ENCODE measurements at regions not wholly inside any gene's neighbourhood (a gene's known extent, or its start where the extent isn't known, plus 50 kb on each side); places are given as distances from the start of the nearest gene placed in this dataset.

GRCh38 chr13:99657848-99658260 lies 156.6 kb downstream of the TM9SF2 start:
- Histone ChIP-seq H3K27me3 (ENCODE audit: insufficient read depth, low read length) (no peaks in the 10 kb centered on the region), H3K14ac (ENCODE audit: insufficient read depth, low read length) (peak overlapping the region; percentile 79), H2BK5ac (ENCODE audit: insufficient read length, low read length) (no peak overlapping the region), H2AK5ac (ENCODE audit: insufficient read length, low read length) (no peak overlapping the region), H2AFZ (ENCODE audit: low read length) (no peak overlapping the region), H3K4me2 (ENCODE audit: insufficient read depth, insufficient read length, low read length) (peak overlapping the region; percentile 1), H3K27ac (ENCODE audit: insufficient read length, low read depth, low read length) (peak overlapping the region; percentile 2), H3K79me1 (ENCODE audit: insufficient read depth, low read depth, low read length, poor library complexity, severe bottlenecking) (no peaks in the 10 kb centered on the region), H3K23ac (ENCODE audit: insufficient read length, low read depth, low read length) (no peak overlapping the region), H4K91ac (ENCODE audit: insufficient read length, low read depth, low read length) (no peak overlapping the region), H3K9ac (ENCODE audit: extremely low read depth, insufficient read length, low read length) (peak overlapping the region; percentile 24), H3T11ph (ENCODE audit: low read length) (no peak overlapping the region), H3K23me2 (ENCODE audit: insufficient read length, low read depth, low read length, poor library complexity, severe bottlenecking) (no peaks in the 10 kb centered on the region), H3K56ac (ENCODE audit: insufficient read length, low read depth, low read length) (no peak overlapping the region), H2BK120ac (ENCODE audit: low read depth, low read length, poor library complexity, severe bottlenecking) (no peak overlapping the region), H3K4ac (ENCODE audit: low read depth, low read length) (no peak overlapping the region), H4K20me1 (ENCODE audit: control insufficient read depth, insufficient read depth, insufficient read length) (no peaks in the 10 kb centered on the region), H4K5ac (ENCODE audit: insufficient read length, low read depth, low read length) (peak overlapping the region; percentile 15), H2BK12ac (ENCODE audit: insufficient read length, low read depth, low read length) (peak overlapping the region; percentile 41), H2BK20ac (ENCODE audit: low read depth, low read length, poor library complexity, severe bottlenecking) (no peak overlapping the region), H3K18ac (ENCODE audit: insufficient read length, low read depth, low read length) (peak overlapping the region; percentile 36), H3K4me1 (ENCODE audit: insufficient read depth, low read length) (peaks cover 14% of the 10 kb centered on the region), H2BK15ac (ENCODE audit: low read depth, low read length) (no peak overlapping the region), H3K79me2 (ENCODE audit: insufficient read depth, low read length) (no peaks in the 10 kb centered on the region), H3K9me3 (ENCODE audit: control insufficient read depth, low read depth, low read length) (no peaks in the 10 kb centered on the region), H4K8ac (replicated peaks; ENCODE audit: insufficient read length, low read depth, low read length) (no peak overlapping the region)
- H3K27ac Mint-ChIP-seq: peak overlapping the region; percentile 66 to 98 (median 95)
- H3K36me3 Mint-ChIP-seq (ENCODE audit: insufficient read depth in 1 of 3, low read depth in 3 of 3): no peaks in the 10 kb centered on the region
- no peaks in the 10 kb centered on the region for H3K9me3 Mint-ChIP-seq
- peak; percentile 68 for DNase-seq
- no CpG with 5 or more reads among the region's 29 CpGs for WGBS (ENCODE audit: extremely low coverage, insufficient read length, low lambda C conversion rate)
- peak overlapping the region; percentile 38 to 68 for H3K4me3 Mint-ChIP-seq
- H3K27me3 Mint-ChIP-seq (ENCODE audit: low read depth): no peaks in the 10 kb centered on the region
- H3K4me1 Mint-ChIP-seq: peaks cover 70 to 71% of the 10 kb centered on the region in 2 experiments
- TF ChIP-seq CTCF (conservative IDR thresholded peaks at IDR 0.05): 0 out of 3 replicates have a peak, but pooled peaks have one; percentile 10

Measured in H9 (cell line).